Cardiac fibroblast (primary cell): ENCODE measurements at regions not wholly inside any gene's neighbourhood (a gene's known extent, or its start where the extent isn't known, plus 50 kb on each side); places are given as distances from the start of the nearest gene placed in this dataset.

Experiments used
- DNase-seq, 2 donors: peaks; one replicate each; pipeline versions ENCODE4 v3.0.0 to v3.0.0-alpha.2; 2010; ENCODE audit warnings: low read depth in 2 of 2
- H3K4me3 ChIP-seq, 2 donors: replicated peaks in 1 of 2; 1 replicate in 1 of 2; 2 replicates in 1 of 2; pipeline ENCODE4 v1.5.1; 2011; ENCODE audit warnings: low read depth in 2 of 2, low read length in 2 of 2, mild to moderate bottlenecking in 2 of 2, moderate library complexity in 1 of 2
- CTCF ChIP-seq: IDR thresholded peaks from one replicate; pipeline ENCODE4 v1.5.1; 2011; ENCODE audit warnings: low read depth, mild to moderate bottlenecking, low read length, inconsistent platforms

- peak; percentile 26 to 42 for DNase-seq
- no peak overlapping the region for H3K4me3 ChIP-seq
- TF ChIP-seq CTCF: no peak
These were observed 195.1 kb downstream of the HLX start for GRCh38 chr1:221074332-221074731.

- TF ChIP-seq CTCF: no peak
- no peak overlapping the region for H3K4me3 ChIP-seq
- DNase-seq: no peak
These were observed 196.7 kb downstream of the HLX start for GRCh38 chr1:221075911-221076310.

- no peak overlapping the region for H3K4me3 ChIP-seq
- no peak for TF ChIP-seq CTCF
- DNase-seq: no peak
These were observed 197.2 kb downstream of the HLX start for GRCh38 chr1:221076391-221076811.

- no peak for TF ChIP-seq CTCF
- DNase-seq: peak in 1 of 2 donors; percentile 19
- no peak overlapping the region for H3K4me3 ChIP-seq
These were observed 199.2 kb downstream of the HLX start for GRCh38 chr1:221078260-221078965.

- no peak overlapping the region for H3K4me3 ChIP-seq
- no peak for DNase-seq
- no peak for TF ChIP-seq CTCF
These were observed 204.7 kb downstream of the HLX start for GRCh38 chr1:221083902-221084301.

GRCh38 chr1:221084681-221085080 lies 205.4 kb downstream of the HLX start:
- H3K4me3 ChIP-seq: no peak overlapping the region
- no peak for DNase-seq
- no peak for TF ChIP-seq CTCF
